ENCODE measurements at regions not wholly inside any gene's neighbourhood (a gene's known extent, or its start where the extent isn't known, plus 50 kb on each side); places are given as distances from the start of the nearest gene placed in this dataset.

DNA sequence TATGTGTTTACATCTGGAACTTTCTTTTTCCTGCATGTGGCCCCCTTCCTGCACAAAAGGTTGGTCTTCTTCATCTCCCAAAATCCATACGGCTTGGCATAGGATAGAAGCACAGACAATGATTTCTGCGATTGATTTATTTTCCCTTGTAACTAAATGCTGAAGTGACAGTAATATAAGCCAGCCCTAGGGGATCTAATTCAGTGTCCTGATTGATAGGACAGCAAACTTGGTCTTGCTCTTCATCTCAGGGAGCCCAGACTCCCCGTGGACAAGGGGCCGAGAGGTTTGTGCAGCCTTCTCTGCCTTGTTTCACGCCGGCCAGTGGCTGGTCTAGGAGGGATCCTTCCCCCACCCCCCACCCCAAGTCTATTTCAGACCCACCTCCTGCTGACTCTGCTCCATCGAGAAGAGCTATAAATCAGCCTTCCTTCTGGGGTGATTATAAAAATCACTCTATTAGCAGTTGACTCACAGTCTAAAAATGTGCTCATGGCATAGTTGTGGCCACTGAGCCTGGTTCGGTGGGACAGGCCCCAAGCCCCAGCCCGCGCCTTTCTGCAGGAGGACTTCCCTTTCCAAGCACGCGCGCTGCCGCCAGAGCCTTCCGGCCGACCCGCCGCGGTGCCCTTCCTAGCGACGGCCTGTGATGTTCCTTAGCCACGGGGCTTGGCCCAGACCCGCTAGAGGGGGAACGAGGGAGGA, 89.8 kb upstream of the COL5A1 start:
- in situ Hi-C loops (cut with HindIII; ENCODE audit: low pct_unique_long_range_greater_than_20kb, low sequenced_read_pairs) = no loop called here
- no peak for DNase-seq (ENCODE audit: low read depth, low spot score)

DNA sequence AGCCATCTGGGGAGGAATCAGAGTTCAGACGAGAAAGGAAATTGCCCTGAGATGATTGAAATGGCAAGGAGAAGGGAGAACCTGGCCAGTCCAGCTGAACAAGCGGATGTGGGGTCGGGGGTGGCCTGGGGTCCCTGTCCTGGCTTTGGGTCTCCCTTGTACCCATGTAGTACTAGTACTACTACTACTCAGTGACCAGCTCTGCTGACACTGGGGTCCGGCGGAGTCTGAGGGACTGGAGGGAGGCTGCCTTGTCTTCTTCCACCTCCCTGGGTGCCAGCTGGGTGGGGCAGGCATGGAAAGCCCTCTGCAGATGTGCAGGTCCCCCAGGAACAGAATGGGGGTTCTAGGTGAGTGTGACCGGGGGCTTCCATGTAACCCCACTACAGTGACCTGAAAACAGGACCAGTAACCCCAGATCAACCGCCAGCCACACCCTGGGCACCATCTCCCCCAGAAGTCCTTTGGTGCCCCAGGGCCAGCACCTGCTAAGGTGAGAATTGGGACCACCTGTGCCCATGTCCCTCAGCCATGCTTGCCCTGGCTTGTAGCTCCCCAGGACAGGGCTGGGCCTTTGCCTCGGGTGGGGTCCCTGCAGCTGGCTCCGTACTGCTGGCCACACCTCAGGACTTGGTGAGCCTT, 89.1 kb upstream of the COL5A1 start:
- in situ Hi-C loops (cut with HindIII; ENCODE audit: low pct_unique_long_range_greater_than_20kb, low sequenced_read_pairs) = no loop called here

DNA sequence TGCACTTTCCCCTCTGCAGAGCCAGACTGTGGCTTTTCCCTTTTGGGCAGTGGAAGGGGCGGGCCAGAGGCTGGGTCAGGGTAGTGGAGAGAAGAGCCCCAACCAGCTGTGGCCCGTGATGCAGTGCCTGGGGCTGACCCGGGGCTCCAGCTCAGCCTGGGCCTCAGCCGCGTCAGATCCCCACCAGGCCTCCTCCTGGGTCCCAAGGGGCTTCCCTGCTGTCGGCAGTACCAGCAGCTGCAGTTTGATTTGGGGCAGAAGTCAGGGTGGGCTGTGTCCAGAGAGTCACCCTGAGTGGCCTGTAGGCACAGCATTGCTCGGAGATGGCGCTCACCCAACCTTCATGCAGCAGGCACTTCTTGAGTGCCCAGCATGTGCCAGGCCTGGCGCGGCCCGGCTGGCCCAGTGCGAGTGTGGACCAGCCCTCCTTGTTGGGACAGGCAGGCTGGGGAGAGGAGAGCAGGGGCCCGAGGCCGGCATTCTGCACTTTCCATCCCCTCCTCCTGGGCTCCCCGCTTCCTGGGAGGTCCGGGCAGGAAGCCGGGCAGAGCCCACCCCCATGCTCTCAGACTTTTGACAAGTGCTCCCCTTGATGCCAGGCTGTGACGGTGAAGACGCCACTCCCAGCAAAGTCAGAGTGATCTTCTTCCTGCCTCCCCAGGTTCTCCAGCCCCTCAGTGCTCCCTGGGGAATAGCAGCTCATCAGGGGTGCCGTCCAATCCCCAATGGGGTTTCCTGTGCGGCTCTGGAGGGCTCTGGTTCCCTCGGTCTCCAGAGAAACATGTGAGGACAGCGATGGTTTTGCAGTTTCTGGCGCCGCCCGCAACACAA, 88.3 kb upstream of the COL5A1 start:
- in situ Hi-C loops (cut with HindIII; ENCODE audit: low pct_unique_long_range_greater_than_20kb, low sequenced_read_pairs) = no loop called here
- DNase-seq (ENCODE audit: low read depth, low spot score) = no peak

More for the DNA sequence above, 89.1 kb upstream of the COL5A1 start:
- DNase-seq (ENCODE audit: low read depth, low spot score) = no peak

DNA sequence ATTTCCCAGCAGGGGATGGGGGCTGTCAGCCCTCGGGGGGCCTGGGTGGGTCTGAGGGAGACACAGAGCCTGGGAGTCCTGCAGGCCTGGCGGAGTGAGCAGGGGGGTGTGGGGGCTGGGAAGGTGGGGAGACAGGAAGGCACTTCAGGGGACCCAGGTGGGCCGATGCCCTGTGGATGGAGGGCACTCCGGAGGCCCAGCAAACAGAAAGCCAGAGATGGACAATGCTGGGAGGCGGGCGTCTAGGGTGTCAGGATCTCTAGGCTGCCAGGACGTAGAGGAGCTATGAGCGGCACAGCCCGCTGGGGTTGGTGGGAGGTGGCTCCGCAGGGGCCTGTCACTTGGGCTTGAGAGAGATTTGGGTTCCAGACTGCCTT, 87.6 kb upstream of the COL5A1 start:
- in situ Hi-C loops (cut with HindIII; ENCODE audit: low pct_unique_long_range_greater_than_20kb, low sequenced_read_pairs) = no loop called here
- no peak for DNase-seq (ENCODE audit: low read depth, low spot score)

DNA sequence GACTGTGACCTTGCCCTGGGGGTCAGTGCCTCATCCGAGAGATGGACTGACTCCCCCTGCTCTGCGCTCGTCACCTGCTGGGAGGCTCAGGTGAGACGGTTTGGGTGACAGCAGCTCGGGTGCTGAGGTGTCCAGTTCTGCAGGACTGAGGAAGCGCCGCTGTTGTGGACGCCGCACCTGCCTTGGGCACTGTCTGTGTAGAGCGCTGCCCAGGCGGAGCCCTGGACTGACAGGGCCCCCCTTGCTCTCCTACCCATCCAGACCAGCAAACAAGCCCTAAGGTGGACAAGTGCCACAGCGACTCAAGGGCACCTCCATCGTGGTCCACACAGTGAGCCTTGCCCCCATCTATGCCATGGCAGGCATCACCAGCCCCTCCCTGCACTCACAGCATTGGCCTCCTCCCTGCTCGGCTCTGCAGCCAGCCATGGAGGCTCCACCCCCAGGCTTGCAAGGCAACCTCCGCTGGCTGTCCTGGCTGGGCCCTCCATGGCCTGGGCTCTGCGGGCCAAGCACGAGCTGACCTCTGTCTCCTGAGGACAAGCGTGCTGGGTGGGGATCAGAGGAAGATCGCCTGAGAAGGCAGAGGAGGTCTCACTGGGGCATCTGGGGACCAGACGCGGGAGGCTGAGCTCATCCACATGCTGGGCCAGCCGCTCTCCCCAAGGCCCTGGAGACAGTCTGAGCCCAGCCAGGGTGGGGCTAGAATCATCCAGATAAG, 87.1 kb upstream of the COL5A1 start:
- in situ Hi-C loops (cut with HindIII; ENCODE audit: low pct_unique_long_range_greater_than_20kb, low sequenced_read_pairs) = no loop called here

DNA sequence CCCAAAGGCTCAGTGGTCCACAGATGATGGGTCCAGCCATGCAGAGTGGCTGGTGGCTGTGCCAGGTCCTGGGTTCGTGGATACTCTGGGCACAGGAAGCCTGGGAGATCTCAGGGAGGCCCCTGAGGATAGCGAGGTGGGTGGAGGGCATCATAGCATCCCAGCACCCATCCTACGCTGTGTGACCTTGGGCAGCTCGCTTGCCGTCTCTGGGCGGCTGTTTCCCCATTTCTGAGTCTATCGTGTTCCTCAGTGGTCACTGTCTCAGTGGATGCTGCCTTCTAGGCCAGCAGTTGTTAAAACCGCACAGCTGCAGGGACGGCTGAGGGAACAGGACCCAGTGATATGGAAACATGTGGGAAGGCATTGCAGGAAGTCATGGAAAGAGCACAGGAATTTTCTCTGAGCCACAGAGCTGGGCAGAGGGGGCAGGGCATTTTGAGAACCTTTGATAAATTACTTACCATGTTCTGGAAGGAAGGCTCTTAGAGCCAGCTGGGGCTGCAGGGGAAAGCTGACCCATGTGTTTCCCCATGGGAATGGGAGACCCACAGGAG, 86.4 kb upstream of the COL5A1 start:
- no peak for DNase-seq (ENCODE audit: low read depth, low spot score)
- in situ Hi-C loops (cut with HindIII; ENCODE audit: low pct_unique_long_range_greater_than_20kb, low sequenced_read_pairs) = no loop called here

More for the DNA sequence above, 87.1 kb upstream of the COL5A1 start:
- DNase-seq (ENCODE audit: low read depth, low spot score) = no peak

DNA sequence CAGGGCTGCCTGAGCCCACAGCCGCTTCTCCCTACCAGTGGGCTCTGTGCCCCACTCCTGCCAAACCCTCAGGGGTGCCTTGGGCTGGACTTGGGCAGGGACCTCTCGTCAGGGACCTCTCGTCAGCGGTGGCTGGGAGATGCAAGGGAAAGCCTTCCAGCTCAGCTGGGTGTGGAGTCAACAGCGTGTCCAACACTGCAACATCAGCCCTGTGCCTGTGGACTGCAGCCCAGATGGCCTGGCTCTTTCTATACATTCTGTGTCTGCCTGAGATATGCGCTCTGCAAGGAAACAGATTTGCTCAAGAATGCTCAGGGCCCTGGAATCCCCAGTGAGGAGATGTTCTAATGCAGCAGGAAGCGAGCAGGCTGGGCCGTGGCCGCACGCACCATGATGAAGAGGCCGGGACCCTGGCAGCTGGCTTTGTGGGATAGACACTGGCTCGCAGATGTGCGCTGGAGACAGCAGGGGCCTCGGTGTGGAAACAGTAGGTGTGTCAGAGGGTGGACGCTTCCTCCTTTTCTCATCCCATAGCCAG, 85.0 kb upstream of the COL5A1 start:
- no peak for DNase-seq (ENCODE audit: low read depth, low spot score)
- in situ Hi-C loops (cut with HindIII; ENCODE audit: low pct_unique_long_range_greater_than_20kb, low sequenced_read_pairs) = no loop called here

DNA sequence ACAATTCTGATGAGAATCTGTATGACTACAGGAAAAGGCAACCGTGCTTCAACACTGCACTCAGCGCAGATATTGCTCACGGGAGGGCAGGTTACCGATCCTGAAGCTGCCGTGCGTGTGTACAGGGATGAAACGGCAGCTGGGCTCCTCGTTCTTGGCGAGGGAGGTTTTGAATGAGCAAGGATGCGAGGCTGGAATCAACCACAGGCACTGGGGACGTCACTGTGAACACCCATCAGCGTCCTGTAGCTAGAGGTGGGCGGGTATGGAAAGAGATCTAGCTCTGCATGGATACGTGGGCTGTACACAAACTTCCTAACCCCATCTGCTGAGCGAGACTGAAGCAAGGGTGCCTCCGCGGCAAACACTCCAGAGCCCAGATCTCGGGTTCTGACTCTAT, 84.3 kb upstream of the COL5A1 start:
- no peak for DNase-seq (ENCODE audit: low read depth, low spot score)
- in situ Hi-C loops (cut with HindIII; ENCODE audit: low pct_unique_long_range_greater_than_20kb, low sequenced_read_pairs) = no loop called here

DNA sequence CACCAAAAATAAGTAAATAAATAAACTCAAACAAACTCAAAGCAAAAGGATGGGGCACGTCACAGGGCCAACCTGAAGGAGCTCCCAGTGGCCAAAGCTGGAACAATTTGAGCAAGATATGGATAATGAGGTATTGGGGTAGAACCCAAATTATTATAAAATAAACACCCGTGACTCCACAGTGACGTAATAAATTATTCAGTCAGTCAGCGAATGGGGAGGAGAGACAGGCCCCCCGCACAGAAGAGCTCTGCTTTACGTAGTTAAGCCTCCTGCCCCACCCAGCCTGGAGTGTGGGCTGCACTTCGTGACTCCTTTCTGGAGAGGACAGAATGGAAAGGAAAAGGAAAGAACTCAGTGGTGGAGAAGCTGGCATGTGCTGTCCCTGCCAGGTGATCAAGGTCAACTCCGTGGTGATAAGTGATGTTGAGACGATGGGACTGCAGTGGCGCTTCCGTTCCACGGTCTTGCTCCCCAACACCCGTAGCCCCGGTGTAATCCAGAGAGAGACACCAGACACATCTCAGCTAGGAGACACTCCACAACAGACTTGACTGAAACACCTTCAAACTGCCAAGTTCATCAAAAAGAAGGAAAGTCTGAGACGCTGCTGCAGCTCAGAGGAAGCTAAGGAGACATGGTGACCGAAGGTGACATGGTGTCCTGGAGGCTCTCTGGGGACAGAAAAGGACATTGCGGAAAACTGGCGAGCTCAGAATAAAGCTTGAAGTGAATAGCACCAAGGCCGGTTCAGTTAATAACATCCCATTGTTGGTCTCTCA, 83.3 kb upstream of the COL5A1 start:
- DNase-seq (ENCODE audit: low read depth, low spot score) = no peak
- in situ Hi-C loops (cut with HindIII; ENCODE audit: low pct_unique_long_range_greater_than_20kb, low sequenced_read_pairs) = no loop called here

DNA sequence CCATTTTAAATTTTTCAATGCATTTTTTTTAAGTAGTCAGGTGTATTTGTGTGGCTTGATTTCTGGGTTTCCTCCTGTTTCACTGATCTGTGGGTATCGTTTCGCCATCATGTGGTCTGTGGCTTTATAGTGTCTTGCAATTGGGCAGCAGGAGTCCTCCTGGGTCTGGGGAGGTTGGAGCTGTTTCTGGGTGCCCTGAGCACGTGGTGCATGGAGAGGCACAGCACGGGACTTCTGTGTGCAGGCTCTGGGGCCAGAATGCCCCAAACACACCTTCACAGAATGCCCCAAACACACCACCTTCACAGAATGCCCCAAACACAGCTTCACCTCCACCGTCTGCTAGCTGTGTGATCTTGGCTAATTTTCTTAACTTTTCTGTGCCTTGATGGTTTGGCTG, 82.6 kb upstream of the COL5A1 start:
- in situ Hi-C loops (cut with HindIII; ENCODE audit: low pct_unique_long_range_greater_than_20kb, low sequenced_read_pairs) = no loop called here
- no peak for DNase-seq (ENCODE audit: low read depth, low spot score)

DNA sequence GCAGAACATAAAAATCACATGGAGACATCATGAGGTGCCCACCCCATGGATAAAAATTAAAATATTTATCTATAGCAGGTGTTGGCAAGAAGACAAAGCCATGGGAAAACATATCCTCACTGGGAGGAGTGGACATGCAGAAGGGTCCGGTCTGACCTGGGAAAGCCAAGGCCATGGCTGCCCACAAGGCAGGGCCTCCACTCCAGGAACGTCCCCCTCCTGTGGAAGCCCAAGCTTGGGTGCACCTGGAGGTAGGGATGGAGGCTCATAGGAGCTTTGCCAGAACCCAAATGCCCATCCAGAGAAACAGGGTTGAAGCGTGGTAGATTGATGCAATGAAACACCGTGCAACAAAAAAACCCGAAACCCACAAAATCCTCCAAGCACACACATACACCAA, 81.4 kb upstream of the COL5A1 start:
- no peak for DNase-seq (ENCODE audit: low read depth, low spot score)
- in situ Hi-C loops (cut with HindIII; ENCODE audit: low pct_unique_long_range_greater_than_20kb, low sequenced_read_pairs) = no loop called here

DNA sequence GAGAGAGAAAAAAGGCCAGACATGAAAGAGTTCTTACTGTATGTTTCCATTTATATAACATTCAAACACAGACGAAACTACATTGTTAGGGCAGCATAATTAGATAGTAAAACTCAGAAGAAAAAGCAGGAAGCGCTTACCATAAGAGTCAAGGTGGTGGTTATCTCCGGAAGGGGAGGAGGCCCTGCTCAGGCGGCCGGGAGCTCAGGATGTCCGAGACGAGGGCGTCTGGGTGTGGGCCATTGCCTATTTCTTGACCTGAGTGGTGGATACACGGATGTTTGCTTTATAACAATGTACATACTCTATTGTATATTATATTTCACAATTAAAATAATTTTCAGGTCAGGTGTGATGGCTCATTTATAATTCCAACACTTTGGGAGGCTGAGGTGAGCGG, 80.9 kb upstream of the COL5A1 start:
- DNase-seq (ENCODE audit: low read depth, low spot score) = no peak
- in situ Hi-C loops (cut with HindIII; ENCODE audit: low pct_unique_long_range_greater_than_20kb, low sequenced_read_pairs) = no loop called here

DNA sequence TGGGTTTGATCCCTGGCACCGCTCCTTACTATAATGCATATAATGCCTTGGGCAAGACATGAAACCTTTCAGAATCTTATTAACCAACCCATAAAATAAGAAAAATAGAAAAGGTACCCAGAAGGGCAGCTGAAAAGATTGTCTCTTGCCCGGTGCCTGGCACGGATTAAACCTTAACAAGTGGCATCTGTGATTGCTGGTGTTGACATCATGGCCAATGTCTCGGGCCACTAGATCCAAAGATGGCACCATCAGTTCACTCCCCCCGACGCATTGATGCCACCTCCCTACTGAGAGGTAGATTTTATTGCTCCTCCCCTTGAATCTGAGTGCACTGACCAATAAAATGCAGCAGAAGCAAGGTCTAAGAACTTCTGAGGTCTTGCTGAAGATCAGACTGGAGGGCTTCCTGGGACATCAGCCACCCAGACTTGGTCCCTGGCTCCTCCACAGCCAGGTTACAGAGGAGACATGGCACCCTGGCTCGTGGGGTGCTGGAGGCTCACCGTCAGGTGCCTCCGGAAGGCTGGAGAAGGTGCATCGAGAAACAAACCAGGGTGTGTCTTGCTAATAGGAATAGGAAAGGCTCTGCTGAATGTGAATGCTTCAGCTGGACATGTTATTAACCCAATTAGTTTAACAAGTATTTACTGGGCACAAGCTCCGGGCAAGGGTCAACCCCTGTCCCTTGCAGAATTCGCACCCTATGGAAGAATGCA, 80.0 kb upstream of the COL5A1 start:
- DNase-seq (ENCODE audit: low read depth, low spot score) = no peak
- in situ Hi-C loops (cut with HindIII; ENCODE audit: low pct_unique_long_range_greater_than_20kb, low sequenced_read_pairs) = no loop called here

DNA sequence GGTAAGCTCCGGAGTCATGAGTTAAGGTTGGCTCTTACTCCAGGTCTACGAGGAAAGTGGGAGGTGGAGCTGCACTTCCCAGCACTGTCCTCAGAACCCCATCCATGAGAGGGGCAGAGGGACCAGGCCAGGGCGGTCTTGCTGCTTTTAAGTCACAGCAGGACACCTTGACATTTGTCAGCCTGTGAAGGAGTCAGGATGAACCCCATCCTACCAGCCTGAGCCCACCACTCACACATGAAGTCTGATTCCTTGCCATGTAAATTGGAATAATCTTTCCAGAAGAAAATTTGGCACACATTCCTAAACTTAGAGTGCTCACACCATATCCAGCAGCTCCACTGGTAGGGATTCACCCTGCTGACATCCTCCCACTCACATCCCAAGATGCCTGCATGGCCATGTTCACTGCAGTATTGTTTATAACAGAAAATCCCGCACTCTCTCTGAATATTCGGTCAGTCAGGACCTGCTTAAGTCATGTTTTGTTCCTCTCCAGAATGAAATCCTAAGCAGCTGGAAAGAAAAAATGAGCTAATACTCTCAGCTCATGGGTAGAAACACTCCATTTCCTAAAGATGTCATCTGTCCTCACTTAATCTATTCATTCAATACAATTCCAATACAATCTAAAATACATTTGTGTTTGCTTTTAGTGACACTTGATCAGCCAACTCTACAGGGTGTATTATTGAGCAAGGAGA, 79.3 kb upstream of the COL5A1 start:
- no peak for DNase-seq (ENCODE audit: low read depth, low spot score)
- in situ Hi-C loops (cut with HindIII; ENCODE audit: low pct_unique_long_range_greater_than_20kb, low sequenced_read_pairs) = no loop called here

DNA sequence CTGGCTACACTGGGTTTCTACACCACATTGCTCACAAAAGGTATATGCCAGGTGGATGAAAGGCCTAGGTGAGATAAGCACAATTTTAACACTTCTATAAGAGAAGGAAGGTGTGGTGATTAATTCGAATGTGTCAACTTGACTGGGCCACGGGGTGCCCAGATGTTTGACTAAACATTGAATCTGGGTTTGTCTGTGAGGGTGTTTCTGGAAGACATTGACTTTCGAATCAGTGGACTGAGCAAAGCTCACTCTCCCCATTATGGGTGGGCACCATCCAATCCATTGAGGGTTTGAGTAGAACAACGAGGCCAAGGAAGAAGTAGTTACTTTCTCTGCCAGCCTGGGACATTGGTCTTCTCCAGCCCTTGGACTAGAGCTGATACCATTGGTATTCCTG, 78.2 kb upstream of the COL5A1 start:
- in situ Hi-C loops (cut with HindIII; ENCODE audit: low pct_unique_long_range_greater_than_20kb, low sequenced_read_pairs) = no loop called here
- DNase-seq (ENCODE audit: low read depth, low spot score) = no peak

Data from SK-MEL-5 (cell line).